ENCODE measurements at regions not wholly inside any gene's neighbourhood (a gene's known extent, or its start where the extent isn't known, plus 50 kb on each side); places are given as distances from the start of the nearest gene placed in this dataset.
"Not testable (repeated sequence)": the region's sequence is repeated elsewhere in the genome, so short reads cannot be mapped to it uniquely, and the experiment has no call there.

DNA sequence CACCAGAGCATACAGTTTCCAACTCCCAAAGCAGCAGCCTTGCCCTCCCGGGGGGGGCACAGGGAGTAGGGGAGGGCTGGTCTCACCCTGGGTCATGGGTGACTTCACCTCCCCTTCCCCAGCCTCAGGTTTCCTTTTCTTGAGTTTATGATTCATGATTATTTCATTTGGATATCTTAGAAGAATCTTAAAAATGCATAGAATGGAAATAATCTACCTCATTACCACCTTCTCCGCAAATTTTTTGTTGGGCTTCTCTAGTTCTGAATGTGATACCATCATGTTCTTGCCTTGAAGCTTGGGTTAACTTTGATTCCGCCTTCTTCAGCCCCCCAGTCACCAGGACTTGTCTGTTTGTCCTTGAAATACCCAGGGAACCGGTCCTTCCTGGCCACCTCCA, 148.8 kb upstream of the ROPN1 start:
- no peak for DNase-seq

GRCh38 chr3:124142389-124142970, 150.6 kb upstream of the ROPN1 start:
- DNase-seq, result no peak

GRCh38 chr3:124143047-124143446, 151.1 kb upstream of the ROPN1 start:
- DNase-seq, result no peak

- DNase-seq, result no peak
Measured at GRCh38 chr3:124144035-124144814, 152.3 kb upstream of the ROPN1 start.

GRCh38 chr3:124147429-124147828, 155.5 kb upstream of the ROPN1 start:
- DNase-seq, result no peak

DNA sequence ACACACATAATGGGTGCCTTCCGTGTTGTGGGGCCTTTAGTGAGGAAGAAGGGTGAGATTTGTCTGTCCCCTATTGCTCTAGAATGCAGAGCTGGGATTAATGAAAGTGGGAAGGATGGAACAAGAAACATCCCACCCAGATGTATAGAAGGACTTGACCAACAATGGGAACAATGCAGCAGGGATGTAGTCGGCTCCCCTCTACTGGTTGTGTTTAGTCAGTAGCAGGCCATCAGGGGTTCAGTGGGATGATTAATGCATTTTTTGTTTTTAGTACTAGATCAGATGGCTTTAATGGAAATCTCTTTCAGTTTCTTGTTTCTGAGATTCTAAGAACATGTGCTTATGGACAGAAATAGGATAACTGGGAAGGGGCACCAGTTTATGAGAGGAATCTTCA, 156.0 kb upstream of the ROPN1 start:
- no peak for DNase-seq

DNA sequence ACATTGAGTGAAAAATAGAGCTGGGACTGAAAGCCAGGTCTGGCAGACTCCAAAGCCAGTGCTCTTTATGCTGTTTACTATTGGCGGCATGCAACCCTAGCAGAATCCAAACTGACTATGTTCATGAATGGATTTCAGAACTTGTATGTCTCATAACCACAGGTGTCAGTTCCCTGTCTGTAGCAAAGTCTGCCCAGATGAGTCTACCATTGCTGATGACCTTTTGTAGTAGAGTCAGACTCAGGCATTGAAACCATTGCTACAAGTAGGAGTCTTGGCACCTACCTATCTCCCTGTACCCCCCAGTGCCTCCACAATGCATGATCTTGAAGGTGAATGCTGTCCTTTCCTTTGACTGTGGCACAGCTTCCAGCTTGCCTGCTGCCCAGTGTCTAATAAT, 157.2 kb upstream of the ROPN1 start:
- no peak for DNase-seq

DNA sequence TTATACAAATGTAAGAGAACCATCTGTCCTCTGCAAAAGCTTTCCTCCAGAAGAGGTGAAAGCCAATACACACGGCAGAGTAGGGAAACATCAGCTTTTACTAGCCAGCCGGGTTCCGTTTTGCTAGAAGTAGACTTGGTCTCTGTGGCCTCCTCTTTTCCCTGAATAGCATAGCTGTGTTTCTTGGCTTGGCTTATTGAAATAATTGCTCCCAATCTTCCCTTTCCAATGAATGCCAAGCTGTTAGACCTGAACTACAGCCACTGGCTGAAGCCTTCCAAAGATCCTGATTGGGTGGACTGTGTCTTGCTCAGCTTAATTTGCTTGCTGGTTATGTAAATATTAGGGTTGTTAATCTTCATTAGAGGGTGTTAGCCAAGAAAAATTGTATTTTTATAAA, 157.8 kb upstream of the ROPN1 start:
- DNase-seq, result no peak

GRCh38 chr3:124152891-124153290, 161.0 kb upstream of the ROPN1 start:
- DNase-seq, result not testable (repeated sequence)

DNA sequence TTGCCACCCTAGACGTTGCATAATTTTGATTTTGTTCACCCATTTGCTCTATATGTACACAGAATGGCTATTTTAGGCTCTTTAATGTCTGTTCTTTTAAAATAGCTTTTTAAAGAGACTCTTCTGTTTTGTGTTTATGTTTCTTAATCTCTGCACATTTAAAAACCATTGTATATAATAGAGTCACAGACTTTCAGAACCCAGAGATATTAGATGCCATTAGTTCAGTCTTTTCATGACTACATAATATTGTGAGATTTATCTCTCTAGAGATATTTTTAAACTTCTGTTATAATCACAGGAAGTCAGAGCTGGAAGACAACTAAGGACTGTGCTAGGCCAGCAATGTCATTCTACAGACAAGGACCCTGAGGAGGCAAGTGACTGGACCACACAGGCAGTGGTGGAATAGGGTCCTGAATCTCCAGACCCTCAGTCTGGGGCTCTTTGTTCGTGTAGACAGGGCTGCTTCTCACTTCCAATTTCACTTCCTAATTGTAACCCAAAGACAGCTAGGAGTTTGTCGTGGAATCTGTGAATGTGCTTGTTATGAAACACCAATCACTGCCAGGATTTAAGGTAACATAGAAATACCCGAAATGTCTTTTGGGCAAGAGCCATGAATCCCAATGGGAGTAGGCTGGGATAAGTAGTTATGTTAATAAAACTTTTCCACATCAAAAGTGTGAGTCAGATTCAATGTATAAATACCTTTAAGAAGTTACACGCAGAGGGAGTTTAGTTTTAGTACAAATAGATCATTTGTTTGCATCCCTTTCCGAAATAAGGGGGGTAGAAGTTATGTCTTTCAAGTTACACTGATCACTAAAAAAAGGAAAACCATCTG, 165.2 kb upstream of the ROPN1 start:
- DNase-seq, result no peak

- DNase-seq, result no peak
Measured at GRCh38 chr3:124157748-124158147, 165.8 kb upstream of the ROPN1 start.

GRCh38 chr3:124158168-124158881, 166.4 kb upstream of the ROPN1 start:
- no peak for DNase-seq

- DNase-seq, result no peak
Measured at GRCh38 chr3:124161448-124161847, 169.5 kb upstream of the ROPN1 start.

DNA sequence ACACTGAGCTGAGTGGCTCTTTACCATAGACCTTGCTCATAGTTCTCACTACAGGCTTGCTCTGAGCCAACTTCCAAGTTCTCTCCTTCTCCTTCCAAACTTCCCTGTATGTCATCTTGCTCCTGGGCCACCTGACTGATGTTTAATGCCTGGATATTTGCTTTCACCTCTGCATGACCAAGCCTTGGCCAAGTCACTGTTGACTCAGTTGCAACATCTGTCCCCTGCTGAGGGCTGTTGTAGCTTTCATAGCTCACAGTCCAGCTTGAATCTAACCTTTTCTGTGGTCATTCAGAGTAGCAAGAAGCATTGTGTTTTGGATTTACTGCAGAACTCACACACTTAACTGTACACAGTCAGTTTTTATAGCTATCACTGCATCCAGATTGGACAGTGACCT, 171.8 kb upstream of the ROPN1 start:
- DNase-seq, result no peak

DNA sequence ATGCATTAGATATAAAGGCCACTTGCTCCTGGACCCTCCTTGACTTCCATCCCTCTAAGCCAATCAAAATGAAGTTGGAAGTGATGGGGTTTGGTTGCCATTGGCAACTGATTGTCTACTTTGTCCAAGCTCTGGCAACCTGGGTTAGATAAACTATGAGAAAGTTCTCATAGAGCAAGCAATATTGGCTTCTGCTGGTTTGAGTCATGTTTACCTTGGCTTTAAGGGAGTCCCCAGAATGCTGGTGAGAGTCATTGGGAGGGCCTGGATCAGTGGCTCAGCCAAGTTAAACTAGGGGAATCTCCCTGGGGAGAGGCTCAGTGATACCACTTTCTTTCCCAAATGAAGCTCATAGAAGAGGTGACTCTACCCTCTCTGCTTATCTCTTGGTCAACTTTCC, 176.3 kb upstream of the ROPN1 start:
- DNase-seq, result no peak

GRCh38 chr3:124172283-124172682, 180.4 kb upstream of the ROPN1 start:
- DNase-seq, result no peak

DNA sequence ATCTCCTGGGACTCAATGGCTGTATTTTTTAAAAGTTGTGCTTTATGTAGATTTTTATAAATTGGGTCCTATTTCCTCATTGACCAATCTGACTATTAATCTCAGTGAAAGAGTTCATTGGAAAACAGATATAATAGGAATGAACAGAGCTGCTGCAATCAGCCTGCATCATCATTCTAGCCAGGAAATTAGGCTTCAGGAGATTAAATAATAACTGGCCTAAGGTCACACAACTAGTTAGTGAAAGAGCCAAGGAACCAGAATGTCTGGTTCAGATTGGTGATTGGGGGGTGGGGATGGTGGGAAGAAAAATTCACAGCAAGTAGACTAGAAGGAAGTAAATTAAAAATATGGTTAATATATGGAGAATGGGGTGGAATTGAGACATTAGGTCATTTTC, 180.9 kb upstream of the ROPN1 start:
- no peak for DNase-seq

GRCh38 chr3:124174476-124174875, 182.6 kb upstream of the ROPN1 start:
- DNase-seq, result no peak

DNA sequence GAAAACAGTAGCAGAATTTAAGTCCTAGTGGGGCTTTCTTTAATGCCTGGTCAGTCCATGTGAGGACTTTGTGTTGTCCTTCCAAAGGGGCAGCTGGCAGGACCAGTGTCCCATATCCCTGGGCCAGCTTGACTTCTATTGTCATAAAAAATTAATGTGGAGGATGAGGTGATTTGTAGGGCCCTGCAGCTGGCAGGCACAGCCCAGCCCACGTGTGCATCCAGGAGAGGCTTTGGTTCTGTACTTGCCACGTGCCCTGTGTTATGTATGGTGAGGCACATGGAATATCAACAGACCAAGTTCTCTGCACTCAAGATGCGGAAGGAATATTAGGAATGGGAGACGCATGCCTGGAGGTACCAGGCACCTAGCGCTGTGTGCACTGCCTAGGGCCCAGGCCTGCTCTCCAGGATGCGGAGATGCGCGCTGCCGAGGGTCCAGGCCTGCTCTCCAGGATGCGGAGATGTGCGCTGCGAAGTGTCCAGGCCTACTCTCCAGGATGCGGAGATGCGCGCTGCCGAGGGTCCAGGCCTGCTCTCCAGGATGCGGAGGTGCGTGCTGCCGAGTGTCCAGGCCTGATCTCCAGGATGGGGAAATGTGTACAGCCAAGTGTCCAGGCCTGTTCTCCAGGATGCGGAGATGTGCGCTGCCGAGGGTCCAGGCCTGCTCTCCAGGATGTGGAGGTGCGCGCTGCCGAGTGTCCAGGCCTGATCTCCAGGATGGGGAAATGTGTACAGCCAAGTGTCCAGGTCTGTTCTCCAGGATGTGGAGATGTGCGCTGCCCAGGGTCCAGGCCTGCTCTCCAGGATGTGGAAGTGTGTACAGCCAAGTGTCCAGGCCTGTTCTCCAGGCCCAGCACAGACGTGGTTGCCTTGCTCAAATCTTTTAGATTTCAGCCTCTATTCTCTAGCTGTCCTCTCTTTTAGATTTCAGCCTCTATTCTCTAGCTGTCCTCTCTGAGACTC, 183.3 kb upstream of the ROPN1 start:
- no peak for DNase-seq

- no peak for DNase-seq
Measured at GRCh38 chr3:124177071-124177470, 185.1 kb upstream of the ROPN1 start.

- DNase-seq, result no peak
Measured at GRCh38 chr3:124178531-124178930, 186.6 kb upstream of the ROPN1 start.

DNA sequence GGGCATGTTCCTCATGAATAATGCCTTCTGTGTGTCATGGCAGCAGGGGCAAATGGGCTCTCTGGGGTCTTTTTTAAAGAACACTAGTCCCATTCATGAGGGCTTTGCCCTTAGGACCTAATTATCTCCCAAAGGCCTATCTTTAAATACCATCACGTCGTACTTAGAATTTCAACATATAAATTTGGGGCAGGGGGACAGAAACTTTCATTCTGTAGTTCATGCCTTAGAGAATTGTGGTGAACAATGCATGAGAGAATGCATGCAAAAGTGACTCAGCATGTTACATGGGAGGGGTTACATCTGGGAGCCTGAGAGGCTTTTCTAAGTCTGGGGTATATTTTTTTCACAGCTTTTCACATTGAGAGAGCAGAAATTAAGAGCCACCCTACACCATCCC, 208.5 kb upstream of the ROPN1 start:
- DNase-seq, result no peak

Data from stimulated activated CD4-positive, alpha-beta T cell treated with anti-CD3 and anti-CD28 coated beads, Interleukin-4, amount 100 ng/mL, for 24 hours (primary cell).